GM06990 (cell line): ENCODE measurements at regions not wholly inside any gene's neighbourhood (a gene's known extent, or its start where the extent isn't known, plus 50 kb on each side); places are given as distances from the start of the nearest gene placed in this dataset.

Source experiments
- DNase-seq: peaks from one replicate; pipeline ENCODE4 v3.0.0-alpha.2; 2011; ENCODE audit not compliant: insufficient read length; ENCODE audit errors: extremely low read depth
- H3K27me3 ChIP-seq: replicated peaks from 2 replicates; pipeline ENCODE4 v1.6.0; 2011; ENCODE audit warnings: low read length; ENCODE audit not compliant: control insufficient read depth, insufficient read depth
- H3K36me3 ChIP-seq: 2 replicates; pipeline ENCODE4 v1.5.1; 2011; ENCODE audit warnings: low read length; ENCODE audit not compliant: control insufficient read depth, insufficient read depth
- H3K4me3 ChIP-seq: replicated peaks from 2 replicates; pipeline ENCODE4 v1.5.1; 2011; ENCODE audit warnings: low read depth, mild to moderate bottlenecking, control low read depth, low read length
- CTCF ChIP-seq: IDR thresholded peaks from 2 replicates; pipeline ENCODE4 v1.5.1; 2011; ENCODE audit warnings: low read length, control low read depth, mild to moderate bottlenecking, inconsistent platforms; ENCODE audit not compliant: insufficient read depth, poor library complexity, severe bottlenecking

DNA sequence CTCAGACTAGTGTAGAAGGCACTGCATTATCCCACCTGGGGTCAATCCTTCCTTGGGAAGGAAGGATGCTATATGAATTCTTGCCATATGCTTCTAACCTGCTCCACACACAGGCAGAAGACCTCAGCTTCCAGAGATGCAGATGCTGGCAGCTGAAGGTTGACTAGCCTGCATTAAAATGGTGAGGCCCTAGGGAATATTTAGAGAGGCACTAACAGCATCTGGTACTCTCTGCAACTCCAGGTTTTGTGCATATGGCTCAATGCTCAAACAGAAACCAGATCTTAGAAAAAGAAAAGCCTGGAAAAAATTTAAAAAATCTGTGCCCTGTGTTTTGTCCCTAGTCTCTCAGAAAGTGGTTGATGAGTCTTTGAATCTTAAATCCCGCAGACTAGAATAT lies 56.0 kb upstream of the MYRIP start:
- no peak overlapping the region for H3K4me3 ChIP-seq
- no peak for DNase-seq

DNA sequence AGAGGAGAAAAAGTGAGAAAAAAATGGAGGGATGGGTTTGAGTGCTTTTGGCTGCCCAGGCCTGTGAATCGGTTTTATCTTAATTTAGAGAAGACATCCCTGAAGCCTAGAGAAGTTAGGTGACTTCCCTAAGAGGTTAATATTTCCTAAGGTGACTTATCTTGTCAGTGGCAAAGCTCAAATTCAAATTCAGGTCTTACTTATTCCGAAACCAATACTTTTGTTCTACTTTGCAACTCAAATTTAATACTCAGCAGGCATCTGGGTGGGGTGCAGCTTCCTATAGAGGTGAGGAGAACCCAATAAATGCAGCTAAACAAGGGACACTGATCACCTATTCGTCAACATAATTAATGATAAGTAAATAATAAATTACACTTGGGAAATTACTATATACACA lies 54.9 kb upstream of the MYRIP start:
- TF ChIP-seq CTCF, result no peak
- H3K36me3 ChIP-seq, result no peaks in the 10 kb centered on the region
- H3K4me3 ChIP-seq, result no peak overlapping the region
- DNase-seq, result no peak
- no peaks in the 10 kb centered on the region for H3K27me3 ChIP-seq

More for the DNA sequence above, 56.0 kb upstream of the MYRIP start:
- no peaks in the 10 kb centered on the region for H3K36me3 ChIP-seq
- TF ChIP-seq CTCF, result no peak
- H3K27me3 ChIP-seq, result no peaks in the 10 kb centered on the region

DNA sequence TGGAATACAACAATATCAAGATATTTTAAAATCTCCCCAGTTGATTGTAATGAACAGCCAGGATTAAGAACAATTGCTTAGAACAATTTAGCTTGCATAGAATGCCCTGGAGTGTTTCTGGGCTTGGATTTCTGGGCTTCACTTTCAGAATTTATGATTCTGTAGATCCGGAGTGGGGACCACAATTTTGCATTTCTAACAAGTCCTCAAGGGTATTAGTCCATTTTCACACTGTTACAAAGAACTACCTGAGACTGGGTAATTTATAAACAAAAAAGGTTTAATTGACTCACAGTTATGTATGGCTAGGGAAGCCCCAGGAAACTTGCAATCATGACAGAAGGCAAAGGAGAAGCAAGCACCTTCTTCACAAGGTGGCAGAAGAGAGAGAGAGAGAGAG lies 54.3 kb upstream of the MYRIP start:
- no peak for DNase-seq
- Histone ChIP-seq H3K27me3 (no peaks in the 10 kb centered on the region), H3K4me3 (no peak overlapping the region), H3K36me3 (no peaks in the 10 kb centered on the region)
- TF ChIP-seq CTCF, result no peak

DNA sequence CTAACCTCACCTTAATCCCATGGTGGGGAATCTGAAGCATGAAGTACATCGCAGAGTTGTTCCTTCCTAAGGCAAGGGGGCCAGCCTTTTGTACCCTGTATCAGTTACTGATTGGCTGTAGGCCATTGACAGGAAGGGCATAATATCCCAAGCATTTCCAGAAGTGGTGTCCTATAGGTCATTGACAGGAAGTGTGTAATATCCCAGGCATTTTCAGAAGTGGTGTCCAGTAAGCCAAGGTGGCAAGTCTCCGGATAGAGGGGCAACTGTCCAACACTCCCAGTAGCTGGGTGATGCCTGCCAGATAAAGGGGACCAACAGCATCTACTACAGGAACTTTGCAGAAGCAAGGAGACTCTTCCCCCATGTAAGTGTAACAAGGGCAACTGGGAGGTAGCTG lies 52.1 kb upstream of the MYRIP start:
- H3K36me3 ChIP-seq, result no peaks in the 10 kb centered on the region
- no peak for TF ChIP-seq CTCF

More for the DNA sequence above, 52.1 kb upstream of the MYRIP start:
- DNase-seq, result no peak
- no peak overlapping the region for H3K4me3 ChIP-seq
- no peaks in the 10 kb centered on the region for H3K27me3 ChIP-seq
